SW 1271 (cell line): ENCODE measurements at regions not wholly inside any gene's neighbourhood (a gene's known extent, or its start where the extent isn't known, plus 50 kb on each side); places are given as distances from the start of the nearest gene placed in this dataset.
A peak's percentile ranks its signal among the peaks of the same experiment; 100 is the strongest.

ENCODE experiments used
- DNase-seq, 2 experiments: peaks; one replicate each; lab custom pipeline; 2025; lab: John Stamatoyannopoulos, UW

DNA sequence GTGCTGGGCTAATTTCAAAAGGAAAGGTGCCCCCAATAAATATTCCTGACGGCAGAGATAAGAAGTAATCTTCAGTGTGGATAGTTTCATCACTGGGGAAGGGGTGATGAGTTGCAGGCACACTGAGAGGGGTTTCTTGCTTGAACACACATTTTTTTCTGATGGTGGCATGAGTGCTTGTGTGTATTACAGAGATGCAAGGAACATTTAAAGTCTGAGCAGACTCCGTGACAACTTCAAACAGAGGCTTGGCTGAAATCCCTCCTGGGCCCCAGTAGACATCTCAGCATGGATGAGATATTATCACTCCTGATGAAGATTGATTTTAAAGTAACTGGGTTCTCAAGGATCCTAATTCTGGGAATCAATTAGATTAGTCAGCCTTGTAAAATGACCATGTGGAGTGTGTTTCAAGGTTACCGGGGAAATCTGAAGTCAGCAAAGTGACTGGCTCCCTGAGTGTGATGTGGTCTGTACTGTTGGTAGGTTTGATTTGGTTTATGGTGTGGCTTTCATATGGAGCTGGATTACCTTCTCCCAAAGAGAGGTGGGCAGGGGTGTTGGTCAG, 435.8 kb upstream of the EEF2KMT start:
- DNase-seq = no peak

DNA sequence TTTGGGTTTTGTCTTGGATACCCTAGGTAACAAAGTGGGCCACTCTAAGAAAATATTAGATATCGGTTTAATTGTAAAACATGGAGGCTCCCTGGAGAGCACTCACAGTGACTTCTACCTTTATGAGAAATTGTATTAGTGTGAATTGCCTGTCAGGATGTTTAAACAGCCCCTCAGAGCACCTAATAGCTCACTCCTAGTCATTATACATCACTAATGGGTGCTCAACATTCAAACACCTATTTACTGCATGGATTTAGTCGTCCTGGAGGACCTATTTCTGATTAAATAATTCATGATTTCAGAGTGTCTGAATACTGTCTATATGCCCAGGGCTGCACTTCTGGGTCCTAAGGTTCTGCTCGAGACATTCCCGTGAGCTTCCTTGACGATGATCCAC, 430.2 kb upstream of the EEF2KMT start:
- no peak for DNase-seq

DNA sequence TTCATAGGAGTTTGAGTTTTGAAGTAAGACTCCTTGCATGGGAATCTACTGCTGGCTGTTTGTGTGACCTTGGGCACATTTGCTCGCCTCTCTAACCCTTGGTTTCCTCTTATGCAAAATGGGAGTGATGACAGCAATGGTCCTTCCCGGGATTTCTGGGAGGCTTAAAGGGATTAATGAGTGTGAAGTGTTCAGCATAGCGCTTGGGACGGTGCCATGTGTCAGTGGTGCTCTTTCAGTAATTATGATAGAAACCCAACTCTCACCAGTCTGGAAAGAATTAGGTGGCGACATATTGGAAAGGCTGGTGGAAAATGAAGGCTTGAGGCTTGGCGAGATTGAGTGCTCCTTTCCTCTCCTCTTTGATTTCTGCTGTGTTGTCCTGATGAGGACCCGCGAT, 429.2 kb upstream of the EEF2KMT start:
- DNase-seq = no peak

DNA sequence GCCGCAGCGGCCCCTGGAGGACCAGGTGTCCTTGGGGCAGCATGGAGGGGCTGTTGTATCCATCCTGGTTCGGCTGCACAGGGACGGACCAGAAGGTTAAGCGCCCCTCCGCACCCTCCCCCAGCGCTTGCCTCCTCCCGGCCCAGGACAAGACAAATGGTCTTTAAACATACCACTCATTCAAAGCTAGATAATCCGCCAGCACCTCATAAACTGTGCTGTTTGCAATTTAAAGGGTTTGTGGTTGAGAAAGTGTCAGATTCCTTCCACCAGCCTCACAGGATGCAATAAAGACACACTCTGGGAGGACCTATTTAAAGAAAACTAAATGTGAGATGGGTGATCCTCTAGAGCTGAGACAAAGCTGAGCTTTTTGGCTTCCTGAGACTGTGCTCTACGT, 426.2 kb upstream of the EEF2KMT start:
- no peak for DNase-seq

DNA sequence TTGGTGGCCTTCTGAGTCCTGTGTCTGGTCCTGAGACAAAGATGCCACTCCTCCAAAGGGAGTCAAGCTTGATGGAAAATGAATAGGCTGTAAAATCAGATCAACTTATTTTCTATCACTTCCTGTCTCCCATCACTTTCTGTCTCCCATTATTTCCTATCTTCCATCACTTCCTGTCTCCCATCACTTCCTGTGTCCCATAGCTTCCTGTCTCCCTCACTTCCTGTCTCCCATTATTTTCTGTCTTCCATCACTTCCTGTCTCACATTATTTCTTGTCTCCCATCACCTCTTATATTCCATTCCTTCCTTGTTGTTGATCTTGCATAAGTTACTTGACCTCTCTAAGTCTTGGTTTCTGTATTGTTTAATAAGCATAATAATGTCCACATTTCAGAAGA, 418.5 kb upstream of the EEF2KMT start:
- peak in 1 of 2 experiments; percentile 1 for DNase-seq

DNA sequence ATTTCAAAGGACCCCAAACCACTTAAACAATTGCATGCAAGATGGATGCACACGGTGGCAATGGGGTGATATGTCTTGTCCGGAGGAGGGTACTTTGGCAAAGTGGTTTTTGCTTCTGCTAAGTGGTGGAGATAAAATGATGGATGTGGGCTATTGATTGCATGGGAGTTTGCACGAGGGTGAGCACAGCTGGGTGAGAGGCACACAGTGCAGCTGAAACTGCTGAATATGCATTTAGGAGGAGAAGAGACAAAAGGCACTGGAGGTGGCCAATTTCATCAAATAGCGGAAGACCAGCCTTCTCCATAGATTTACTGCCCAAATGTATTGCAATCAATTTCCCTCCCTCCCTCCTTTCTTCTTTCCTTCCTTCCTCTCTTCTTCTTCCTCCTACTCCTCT, 414.4 kb upstream of the EEF2KMT start:
- no peak for DNase-seq

DNA sequence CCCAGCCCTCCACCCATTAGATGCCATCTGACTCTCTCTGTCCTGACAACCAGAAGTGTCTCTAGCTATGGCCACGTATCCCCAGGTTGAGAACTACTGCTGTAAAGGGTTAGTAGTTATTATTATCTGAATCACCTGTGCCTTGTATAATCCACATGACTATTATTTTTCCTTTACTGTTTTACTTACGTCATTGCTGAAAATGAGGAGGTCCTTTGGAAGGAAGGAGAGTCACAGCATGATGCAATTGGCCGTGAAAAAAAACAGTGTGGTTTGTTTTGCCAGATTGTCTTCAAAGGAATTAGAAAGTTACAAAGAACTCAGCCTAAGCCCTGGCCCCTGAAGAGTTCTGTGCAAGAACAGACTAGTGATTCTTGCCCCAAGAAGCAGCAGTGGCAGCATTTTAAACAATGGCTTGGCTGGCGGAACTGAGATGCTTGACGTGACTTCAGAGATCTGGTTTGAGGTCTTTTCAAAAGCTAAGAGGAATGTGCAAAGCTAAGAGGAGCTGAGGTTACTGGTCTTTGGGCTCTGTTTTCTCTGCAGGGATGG, 413.3 kb upstream of the EEF2KMT start:
- DNase-seq = no peak

DNA sequence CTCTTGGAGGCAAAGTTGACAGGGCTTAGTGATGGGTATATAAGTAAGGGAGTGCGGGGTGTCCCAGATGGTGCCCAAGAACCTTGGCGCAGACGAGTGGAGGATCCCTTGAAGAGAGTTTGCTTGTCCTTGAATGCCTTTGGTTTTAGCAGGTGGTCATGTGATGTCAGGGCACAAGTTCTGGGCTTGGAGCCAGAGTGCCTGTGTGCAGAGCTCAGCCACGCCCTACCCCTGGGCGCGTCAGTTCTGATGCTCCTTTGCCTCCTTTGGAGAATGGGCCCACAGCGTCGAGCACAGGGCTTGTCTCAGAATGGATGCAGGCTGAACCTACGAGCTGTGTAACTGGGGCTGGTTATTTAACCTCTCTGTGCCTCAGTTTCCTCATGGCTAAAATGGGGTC, 412.2 kb upstream of the EEF2KMT start:
- DNase-seq = no peak

DNA sequence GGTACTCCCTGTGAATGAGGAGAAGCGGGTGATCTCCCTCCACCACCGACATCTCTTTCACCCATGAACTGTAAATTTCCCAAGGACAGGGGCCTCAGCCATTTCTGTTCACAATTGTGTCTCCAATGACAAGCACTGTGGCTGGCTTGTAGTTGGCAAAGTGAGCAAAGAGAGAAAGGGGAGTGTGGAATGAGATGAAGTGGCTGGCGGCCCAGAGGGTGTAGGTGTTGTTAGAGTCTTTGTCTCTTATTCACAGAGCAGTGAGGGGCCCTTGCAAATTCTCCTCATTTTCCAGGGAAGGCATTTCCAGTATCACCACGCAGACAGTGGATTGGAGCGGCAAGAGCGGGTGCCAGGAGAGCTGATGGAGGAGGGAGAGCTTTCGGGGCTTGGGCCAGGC, 411.7 kb upstream of the EEF2KMT start:
- DNase-seq = no peak

DNA sequence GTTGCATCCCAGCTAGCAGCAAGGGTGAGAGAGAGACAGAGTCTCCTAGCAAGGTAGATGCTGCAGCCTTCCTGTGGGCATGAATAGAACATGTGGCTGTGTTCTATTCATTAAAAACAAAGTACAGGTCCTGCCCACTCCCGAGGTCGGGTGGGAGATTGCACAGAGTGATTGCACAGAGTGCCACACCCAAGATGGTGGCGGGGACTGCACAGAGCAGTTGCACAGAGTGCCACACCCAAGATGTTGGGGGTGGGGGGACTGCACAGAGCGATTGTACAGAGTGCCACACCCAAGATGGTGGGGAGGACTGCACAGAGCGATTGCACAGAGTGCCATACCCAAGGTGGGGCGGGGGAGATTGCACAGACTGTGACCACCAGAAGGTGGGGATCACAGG, 410.8 kb upstream of the EEF2KMT start:
- DNase-seq = no peak

DNA sequence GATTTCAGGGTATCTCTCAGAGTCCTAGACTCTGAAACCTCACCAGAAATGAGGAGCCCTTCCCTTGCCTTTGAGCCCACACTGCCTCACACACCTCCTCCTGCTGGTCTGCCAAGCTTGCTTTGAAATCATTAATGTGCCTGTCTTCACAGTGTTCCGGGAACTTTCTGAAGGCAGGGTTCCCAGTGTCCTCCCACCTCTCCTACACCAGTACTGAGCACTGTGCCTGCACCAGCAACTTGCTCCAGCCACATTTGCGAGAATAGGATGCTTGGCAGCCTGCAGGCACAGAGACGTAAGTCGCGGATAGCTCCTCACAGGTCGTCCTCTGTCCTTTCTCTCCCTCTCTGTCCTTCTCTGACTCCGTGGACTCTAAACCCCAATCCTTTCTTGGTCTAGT, 408.4 kb upstream of the EEF2KMT start:
- DNase-seq = no peak

DNA sequence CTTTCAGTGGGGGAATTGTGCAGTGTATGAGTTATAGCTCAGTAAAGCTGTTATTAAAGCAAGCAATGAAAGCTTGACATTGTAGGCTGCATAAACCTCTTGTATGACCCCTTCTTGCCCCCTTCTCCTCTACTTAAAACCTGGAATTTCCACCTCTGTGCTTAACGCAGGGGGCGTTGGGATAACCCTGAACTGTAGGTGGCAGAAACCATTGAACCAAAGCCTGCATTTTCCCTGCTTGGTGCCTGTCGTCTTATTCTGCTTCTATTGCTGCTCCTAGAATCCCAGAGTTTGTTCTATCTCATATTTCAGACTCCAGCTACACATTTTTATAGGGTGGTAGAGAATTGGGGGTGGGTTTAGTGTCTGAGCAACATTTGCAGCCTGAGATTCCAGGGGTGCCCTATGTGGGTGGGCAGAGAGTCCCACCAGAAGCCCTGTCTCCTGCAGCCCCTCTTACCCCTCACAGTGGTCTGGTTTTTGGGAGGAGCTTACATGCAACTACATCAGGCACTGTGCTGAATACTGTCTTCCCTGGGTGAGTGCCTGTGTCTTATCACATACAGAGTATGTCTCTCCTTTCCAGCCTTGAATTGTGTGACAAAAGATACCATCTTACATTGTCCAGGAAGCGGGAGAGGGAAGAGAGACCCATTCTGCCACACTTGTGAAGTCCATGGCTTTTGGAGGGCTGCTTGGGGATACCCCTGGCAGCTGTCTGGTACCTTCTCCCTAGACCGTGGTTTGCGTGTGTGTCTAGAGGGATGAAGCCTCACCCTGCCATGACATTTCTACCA, 407.7 kb upstream of the EEF2KMT start:
- DNase-seq = no peak

DNA sequence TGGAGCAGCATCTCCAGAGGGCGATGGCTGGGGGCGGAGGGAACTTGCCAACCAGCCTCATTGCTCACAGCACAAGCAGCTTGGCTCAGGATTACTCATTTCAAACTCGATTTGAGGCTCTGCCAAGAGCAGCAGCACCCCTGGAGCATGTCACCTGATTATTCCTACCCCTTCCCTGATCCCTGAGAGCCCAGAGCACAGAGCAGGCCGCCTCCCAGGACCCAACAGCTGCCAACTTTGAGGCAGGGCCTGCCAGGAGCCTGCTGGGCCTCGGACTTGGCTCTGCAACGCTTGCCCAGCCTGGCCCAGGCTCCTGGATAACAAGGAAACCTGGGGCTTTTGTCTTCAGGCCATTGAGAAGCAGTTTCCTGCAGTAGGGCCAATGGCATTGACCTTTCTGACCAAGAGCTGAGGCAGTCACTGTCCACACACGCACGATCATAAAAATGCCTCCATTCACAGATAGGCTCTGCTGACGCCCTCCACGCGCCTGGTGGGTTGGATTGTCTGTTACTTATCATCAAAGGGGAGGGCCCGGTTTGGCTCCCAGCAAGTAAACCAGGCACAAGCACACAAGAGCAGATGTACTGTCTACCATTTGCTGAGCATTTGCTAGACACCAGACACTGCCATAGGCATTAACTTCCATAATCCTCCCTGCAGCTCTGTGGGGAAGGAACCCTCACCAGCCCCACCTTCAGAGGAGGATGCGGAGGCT, 406.6 kb upstream of the EEF2KMT start:
- DNase-seq = no peak

DNA sequence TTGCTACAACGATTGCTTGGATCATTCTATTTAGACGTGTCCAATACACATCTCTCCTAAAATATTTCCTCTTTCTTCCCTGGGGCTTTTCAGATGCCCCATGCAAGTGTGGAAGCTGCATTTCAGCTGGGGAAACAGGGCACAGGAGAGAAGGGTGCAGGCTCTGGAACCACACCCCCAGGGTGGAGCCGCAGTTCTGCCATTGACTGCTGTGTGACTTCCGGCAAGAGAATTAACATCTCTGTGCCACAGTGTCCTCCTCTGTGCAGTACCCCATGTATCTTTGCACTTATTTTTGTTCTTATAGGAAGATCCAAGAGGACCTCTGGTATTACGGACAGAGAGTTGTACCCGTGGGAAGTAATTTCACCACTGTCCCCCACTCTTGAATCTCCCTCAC, 405.3 kb upstream of the EEF2KMT start:
- no peak for DNase-seq

DNA sequence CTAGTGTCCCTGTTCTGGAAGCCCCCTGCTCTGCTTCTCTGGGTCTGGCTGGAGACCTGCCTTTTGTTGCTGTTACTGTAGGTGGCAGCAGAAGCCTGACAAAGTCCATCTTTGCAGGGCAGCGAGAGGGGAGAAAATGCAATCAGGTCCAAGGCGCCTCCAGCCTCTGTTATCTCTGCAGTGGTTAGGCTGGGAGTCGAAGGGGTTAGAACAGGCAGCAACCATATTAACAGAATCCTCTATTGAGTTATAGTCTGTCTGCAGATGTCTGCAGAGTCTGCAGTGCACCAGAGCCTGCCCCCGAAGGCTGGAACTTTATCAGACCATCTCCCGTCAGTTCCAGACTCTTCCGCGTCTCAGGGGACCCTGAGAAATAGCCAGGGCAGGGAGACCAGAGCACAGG, 404.9 kb upstream of the EEF2KMT start:
- DNase-seq = peak in 1 of 2 experiments; percentile 20

DNA sequence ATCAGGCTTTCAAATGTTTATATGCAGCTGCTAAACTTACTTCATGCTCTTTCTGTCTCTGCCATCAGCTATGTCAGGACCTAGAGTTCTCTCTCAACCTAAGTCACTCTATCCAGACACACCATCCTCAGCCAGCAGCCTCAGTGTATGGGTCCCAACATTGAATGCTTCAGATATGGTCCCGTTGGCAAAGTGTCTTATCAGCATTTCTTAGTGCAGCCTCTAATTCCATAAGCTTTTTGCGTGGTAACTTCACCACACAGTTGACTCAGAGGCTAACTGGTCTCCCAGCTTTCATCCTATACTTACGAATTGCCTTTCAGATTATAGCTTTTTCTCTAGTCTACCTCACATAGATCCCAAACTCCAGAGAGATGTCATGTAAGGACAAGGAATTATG, 402.9 kb upstream of the EEF2KMT start:
- DNase-seq = no peak

DNA sequence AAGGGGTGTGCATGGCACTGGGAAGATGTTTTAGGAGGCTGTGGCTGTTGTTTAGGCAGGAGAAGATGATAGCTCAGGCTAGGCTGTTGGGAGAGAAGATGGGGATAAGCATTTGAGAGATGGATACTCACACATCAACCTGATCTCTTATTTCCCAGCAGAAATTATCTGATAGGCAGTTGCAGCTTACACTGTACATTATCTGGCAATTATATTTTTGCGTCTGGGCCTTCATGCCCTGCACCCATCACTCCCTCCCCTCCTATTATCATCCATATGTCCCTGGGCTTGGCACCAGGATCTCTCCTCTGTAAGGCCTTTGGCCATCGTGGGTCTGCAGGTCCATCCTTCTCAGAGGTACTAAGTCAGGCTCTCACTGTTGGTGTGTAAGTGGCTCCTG, 401.0 kb upstream of the EEF2KMT start:
- DNase-seq = no peak

DNA sequence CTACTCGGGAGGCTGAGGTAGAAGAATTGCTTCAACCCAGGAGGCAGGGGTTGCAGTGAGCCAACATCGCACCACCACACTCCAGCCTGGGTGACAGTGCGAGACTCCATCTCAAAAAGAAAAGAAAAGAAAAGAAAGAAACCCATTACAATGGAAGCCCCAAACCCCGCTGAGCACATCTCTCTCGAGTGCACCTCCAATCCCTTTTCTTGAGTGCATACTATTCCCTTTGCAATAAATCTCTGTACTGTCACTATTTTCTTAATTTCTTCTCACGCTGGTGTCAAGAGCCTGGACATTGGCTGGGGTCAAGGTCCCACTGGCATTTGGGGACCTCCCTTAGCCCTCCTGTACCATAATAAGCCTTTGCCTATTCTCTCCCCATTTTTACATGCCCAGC, 398.4 kb upstream of the EEF2KMT start:
- DNase-seq = no peak

DNA sequence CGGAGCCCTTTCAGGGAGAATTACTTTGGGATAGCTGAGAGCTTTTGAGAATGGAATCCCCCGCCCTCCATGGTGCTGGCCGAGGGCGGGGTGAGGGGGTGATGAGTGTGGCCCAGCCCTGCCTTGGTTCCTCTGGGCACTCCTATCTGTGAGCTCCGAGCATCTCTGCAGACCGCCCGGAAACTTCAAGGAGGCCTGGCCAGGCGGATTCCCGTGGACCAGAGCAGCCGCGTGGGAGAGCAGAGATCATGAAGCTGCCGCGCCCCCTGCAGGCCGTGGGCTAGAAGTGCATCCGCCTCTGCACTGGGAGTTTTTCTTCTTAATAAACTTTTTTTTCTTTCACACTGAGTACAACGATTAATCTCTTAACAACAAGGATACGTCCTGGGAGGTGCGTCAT, 392.9 kb upstream of the EEF2KMT start:
- DNase-seq = peak in 1 of 2 experiments; percentile 3

DNA sequence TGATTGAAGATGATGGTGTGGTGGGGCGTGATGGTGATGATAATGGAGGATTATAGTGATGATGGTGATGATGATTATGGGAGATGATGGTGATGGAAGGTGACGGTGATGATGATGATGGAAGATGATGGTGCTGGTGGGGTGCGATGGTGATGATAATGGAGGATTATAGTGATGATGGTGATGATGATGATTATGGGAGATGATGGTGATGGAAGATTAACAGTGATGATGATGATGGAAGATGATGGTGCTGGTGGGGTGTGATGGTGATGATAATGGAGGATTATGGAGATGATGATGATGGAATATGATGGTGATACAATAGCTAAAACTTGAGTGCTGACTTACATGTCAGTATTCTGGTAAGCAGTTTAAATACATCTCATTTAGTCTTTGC, 391.0 kb upstream of the EEF2KMT start:
- DNase-seq = no peak

DNA sequence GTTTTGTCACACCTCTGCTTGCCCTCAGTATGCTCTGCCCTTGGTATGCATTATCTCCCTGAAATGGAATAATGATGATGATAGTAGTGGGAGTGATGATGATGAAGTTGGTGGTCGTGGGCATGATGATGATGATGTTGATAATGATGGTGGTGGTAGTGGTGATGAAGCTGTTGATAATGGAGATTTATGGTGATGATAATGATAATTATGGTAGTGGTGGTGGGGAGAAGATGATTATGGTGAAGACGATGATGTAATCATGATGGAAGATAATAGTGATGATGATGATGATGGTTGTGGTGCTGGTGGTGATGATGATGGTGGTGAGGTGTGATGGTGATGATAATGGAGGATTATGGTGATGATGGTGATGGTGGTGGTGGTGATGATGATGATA, 390.1 kb upstream of the EEF2KMT start:
- DNase-seq = no peak

DNA sequence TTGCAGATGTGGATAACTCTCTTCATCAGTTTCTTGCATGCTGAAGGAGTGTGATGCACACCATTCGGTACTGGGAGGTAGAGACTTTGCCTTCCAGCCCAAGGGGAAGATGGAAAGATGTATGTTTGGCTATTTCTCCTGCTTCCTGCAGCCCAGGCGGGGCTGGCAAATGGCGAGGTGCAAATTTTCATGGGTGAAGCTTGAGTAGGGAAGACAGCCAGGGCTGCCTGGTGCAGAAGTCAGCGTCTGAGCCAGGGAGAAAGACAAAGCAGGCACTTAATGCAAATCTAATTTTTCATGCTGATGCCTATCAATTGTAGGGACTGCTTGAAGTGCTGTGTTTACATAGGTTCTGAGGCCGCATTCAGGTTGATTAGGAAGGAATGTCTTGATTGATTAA, 384.7 kb upstream of the EEF2KMT start:
- no peak for DNase-seq
